ENCODE measurements at regions not wholly inside any gene's neighbourhood (a gene's known extent, or its start where the extent isn't known, plus 50 kb on each side); places are given as distances from the start of the nearest gene placed in this dataset.

DNA sequence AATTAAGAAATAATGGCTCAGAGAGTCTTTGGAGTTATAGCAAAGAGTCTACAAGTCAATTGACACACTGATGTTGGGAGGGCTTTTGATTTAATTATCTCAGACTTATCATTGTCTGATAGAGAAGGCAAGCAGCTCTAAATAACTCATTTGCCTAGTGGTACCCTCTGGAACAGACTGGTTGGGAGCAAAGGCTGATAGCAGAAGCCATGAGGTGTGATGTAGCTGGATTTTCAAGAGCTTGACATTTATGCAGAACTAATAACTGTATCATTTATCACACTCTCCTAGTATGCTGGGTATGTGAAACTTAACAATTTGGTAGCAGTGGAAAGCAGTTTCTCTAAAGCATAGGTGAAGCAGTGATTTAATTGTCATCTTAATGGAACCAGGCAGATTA is 380.6 kb downstream of the TENT5A start:
- H2BK5ac ChIP-seq (ENCODE audit: low read length) = no peak overlapping the region
- H4K91ac ChIP-seq (ENCODE audit: low read depth, low read length, poor library complexity) = no peak overlapping the region
- no peak overlapping the region for H3K4me2 ChIP-seq (ENCODE audit: insufficient read depth, low read length, poor library complexity, severe bottlenecking)
- H3K27me3 ChIP-seq (ENCODE audit: control insufficient read depth in 3 of 3, insufficient read depth in 3 of 3, low read depth in 1 of 3, low read length in 3 of 3) = no peaks in the 10 kb centered on the region
- no peak overlapping the region for H3K4ac ChIP-seq (ENCODE audit: low read length)
- H3K18ac ChIP-seq (ENCODE audit: low read length) = no peak overlapping the region
- H3K27ac ChIP-seq (replicated peaks; ENCODE audit: low read length) = no peak overlapping the region
- no peak overlapping the region for H2BK12ac ChIP-seq (ENCODE audit: low read length)
- H2BK15ac ChIP-seq (ENCODE audit: low read length) = no peak overlapping the region
- H3K9ac ChIP-seq (ENCODE audit: low read depth, low read length, poor library complexity) = no peak overlapping the region
- H3K79me1 ChIP-seq (ENCODE audit: low read depth, low read length) = no peaks in the 10 kb centered on the region
- no peaks in the 10 kb centered on the region for H3K36me3 ChIP-seq (replicated peaks in 1 of 2; ENCODE audit: control insufficient read depth in 2 of 2, insufficient read depth in 2 of 2, low read length in 2 of 2)
- H3K9me3 ChIP-seq (replicated peaks in 1 of 2; ENCODE audit: control insufficient read depth in 2 of 2, insufficient read depth in 1 of 2, low read depth in 1 of 2, low read length in 2 of 2) = no peaks in the 10 kb centered on the region
- no peak overlapping the region for H2AK5ac ChIP-seq (ENCODE audit: low read depth, low read length)
- no peak overlapping the region for H4K8ac ChIP-seq (ENCODE audit: low read depth, low read length)
- H2BK120ac ChIP-seq (ENCODE audit: low read depth, low read length) = no peak overlapping the region
- no peaks in the 10 kb centered on the region for H3K4me1 ChIP-seq (ENCODE audit: control insufficient read depth in 2 of 2, insufficient read depth in 1 of 2, low read depth in 1 of 2, low read length in 2 of 2)
- H3K4me3 ChIP-seq (ENCODE audit: low read length in 2 of 2) = no peak overlapping the region
- H2AFZ ChIP-seq (ENCODE audit: low read length) = no peak overlapping the region
- no peak overlapping the region for H3K14ac ChIP-seq (ENCODE audit: low read length)
- H3K23ac ChIP-seq (ENCODE audit: low read depth, low read length, poor library complexity) = no peak overlapping the region
- DNase-seq (ENCODE audit: low spot score) = no peak

DNA sequence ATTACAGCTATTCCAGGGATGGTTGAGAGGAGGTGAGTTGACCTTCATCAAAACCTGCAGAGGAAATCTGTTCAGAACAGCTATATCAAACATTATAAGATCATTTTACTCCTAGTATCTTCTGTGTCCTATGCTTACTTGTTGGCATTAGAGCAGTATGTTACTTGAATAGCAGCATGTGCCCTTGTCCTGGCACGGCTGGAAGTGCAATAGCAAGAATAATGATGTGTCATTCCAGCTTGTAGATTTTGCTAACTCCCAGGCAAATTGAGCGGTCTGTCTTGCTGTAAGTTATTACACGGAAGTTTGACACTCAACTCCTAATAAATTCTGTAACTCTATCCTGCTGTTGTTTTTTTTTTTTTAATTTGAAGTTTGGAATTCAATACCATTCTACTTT is 385.5 kb downstream of the TENT5A start:
- Histone ChIP-seq H3K36me3 (replicated peaks in 1 of 2; ENCODE audit: control insufficient read depth in 2 of 2, insufficient read depth in 2 of 2, low read length in 2 of 2) (no peaks in the 10 kb centered on the region), H3K14ac (ENCODE audit: low read length) (no peak overlapping the region), H3K4me3 (ENCODE audit: low read length in 2 of 2) (no peak overlapping the region), H3K4me2 (ENCODE audit: insufficient read depth, low read length, poor library complexity, severe bottlenecking) (no peak overlapping the region), H4K91ac (ENCODE audit: low read depth, low read length, poor library complexity) (no peak overlapping the region), H3K18ac (ENCODE audit: low read length) (no peak overlapping the region), H2BK12ac (ENCODE audit: low read length) (no peak overlapping the region), H2BK15ac (ENCODE audit: low read length) (no peak overlapping the region), H2AK5ac (ENCODE audit: low read depth, low read length) (no peak overlapping the region), H3K79me1 (ENCODE audit: low read depth, low read length) (no peaks in the 10 kb centered on the region), H2AFZ (ENCODE audit: low read length) (no peak overlapping the region), H3K9ac (ENCODE audit: low read depth, low read length, poor library complexity) (no peak overlapping the region), H3K4ac (ENCODE audit: low read length) (no peak overlapping the region), H3K23ac (ENCODE audit: low read depth, low read length, poor library complexity) (no peak overlapping the region), H3K9me3 (replicated peaks in 1 of 2; ENCODE audit: control insufficient read depth in 2 of 2, insufficient read depth in 1 of 2, low read depth in 1 of 2, low read length in 2 of 2) (no peaks in the 10 kb centered on the region), H2BK120ac (ENCODE audit: low read depth, low read length) (no peak overlapping the region), H4K8ac (ENCODE audit: low read depth, low read length) (no peak overlapping the region), H3K27me3 (ENCODE audit: control insufficient read depth in 3 of 3, insufficient read depth in 3 of 3, low read depth in 1 of 3, low read length in 3 of 3) (no peaks in the 10 kb centered on the region), H3K4me1 (ENCODE audit: control insufficient read depth in 2 of 2, insufficient read depth in 1 of 2, low read depth in 1 of 2, low read length in 2 of 2) (peaks cover 0 to 3% of the 10 kb centered on the region in 2 donors), H2BK5ac (ENCODE audit: low read length) (no peak overlapping the region), H3K27ac (replicated peaks; ENCODE audit: low read length) (no peak overlapping the region)
- no peak for DNase-seq (ENCODE audit: low spot score)
- WGBS, 2 donors (ENCODE audit: extremely low coverage in 2 of 2, insufficient read length in 2 of 2, insufficient replicate concordance in 1 of 2) = no CpG with 5 or more reads among the region's 3 CpGs

DNA sequence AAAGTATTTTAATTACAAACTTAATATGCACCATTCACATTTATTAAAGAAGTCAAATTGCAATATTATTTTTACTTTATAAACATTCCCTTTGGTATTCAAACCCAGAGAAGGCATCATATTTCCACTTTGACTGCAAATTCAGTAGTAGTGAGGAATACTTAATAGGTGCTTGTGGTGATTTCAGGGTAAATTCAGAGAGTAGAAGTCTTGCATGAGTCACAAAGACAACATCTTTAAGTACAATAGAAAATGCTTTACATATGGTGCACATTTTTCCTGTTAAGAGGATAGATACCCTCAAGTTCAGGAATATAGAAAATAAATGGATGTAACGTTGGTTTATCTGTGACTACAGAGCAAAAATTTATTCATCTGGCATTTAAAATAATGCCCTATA is 390.2 kb downstream of the TENT5A start:
- no peaks in the 10 kb centered on the region for H3K36me3 ChIP-seq (replicated peaks in 1 of 2; ENCODE audit: control insufficient read depth in 2 of 2, insufficient read depth in 2 of 2, low read length in 2 of 2)
- H3K27me3 ChIP-seq (ENCODE audit: control insufficient read depth in 3 of 3, insufficient read depth in 3 of 3, low read depth in 1 of 3, low read length in 3 of 3) = no peaks in the 10 kb centered on the region
- no peak overlapping the region for H2AFZ ChIP-seq (ENCODE audit: low read length)
- H2BK12ac ChIP-seq (ENCODE audit: low read length) = no peak overlapping the region
- H3K27ac ChIP-seq (replicated peaks; ENCODE audit: low read length) = no peak overlapping the region
- H2BK15ac ChIP-seq (ENCODE audit: low read length) = no peak overlapping the region
- H3K4me3 ChIP-seq (ENCODE audit: low read length in 2 of 2) = no peak overlapping the region
- no peaks in the 10 kb centered on the region for H3K9me3 ChIP-seq (replicated peaks in 1 of 2; ENCODE audit: control insufficient read depth in 2 of 2, insufficient read depth in 1 of 2, low read depth in 1 of 2, low read length in 2 of 2)
- no peak overlapping the region for H3K4me2 ChIP-seq (ENCODE audit: insufficient read depth, low read length, poor library complexity, severe bottlenecking)
- no peak overlapping the region for H3K4ac ChIP-seq (ENCODE audit: low read length)
- H3K18ac ChIP-seq (ENCODE audit: low read length) = no peak overlapping the region
- H2BK120ac ChIP-seq (ENCODE audit: low read depth, low read length) = no peak overlapping the region
- H2BK5ac ChIP-seq (ENCODE audit: low read length) = no peak overlapping the region
- H3K79me1 ChIP-seq (ENCODE audit: low read depth, low read length) = no peaks in the 10 kb centered on the region
- H2AK5ac ChIP-seq (ENCODE audit: low read depth, low read length) = no peak overlapping the region
- H4K91ac ChIP-seq (ENCODE audit: low read depth, low read length, poor library complexity) = no peak overlapping the region
- WGBS, 2 donors (ENCODE audit: extremely low coverage in 2 of 2, insufficient read length in 2 of 2, insufficient replicate concordance in 1 of 2) = no CpG with 5 or more reads among the region's 1 CpG
- H3K4me1 ChIP-seq (ENCODE audit: control insufficient read depth in 2 of 2, insufficient read depth in 1 of 2, low read depth in 1 of 2, low read length in 2 of 2) = peaks cover 0 to 3% of the 10 kb centered on the region in 2 donors
- H3K23ac ChIP-seq (ENCODE audit: low read depth, low read length, poor library complexity) = no peak overlapping the region
- no peak overlapping the region for H3K14ac ChIP-seq (ENCODE audit: low read length)
- DNase-seq (ENCODE audit: low spot score) = no peak
- no peak overlapping the region for H3K9ac ChIP-seq (ENCODE audit: low read depth, low read length, poor library complexity)
- H4K8ac ChIP-seq (ENCODE audit: low read depth, low read length) = no peak overlapping the region

DNA sequence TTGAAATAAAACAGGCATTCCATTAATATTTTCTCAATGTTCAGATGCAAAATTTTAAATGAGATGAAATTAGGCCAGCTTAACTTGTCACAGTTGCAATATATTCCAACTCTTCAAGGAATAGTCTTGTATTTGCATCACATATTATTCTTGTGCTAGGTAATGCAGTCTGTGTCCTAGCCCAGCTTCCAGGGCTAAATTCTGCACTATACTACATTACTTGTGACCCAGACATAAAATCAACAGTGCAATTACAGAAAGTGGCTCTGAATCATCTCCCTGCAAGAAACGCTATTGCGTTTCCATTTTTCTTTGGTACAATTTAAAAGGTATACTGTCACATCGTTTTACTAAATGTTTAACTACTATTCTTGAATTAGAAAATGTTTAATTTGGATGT is 399.2 kb downstream of the TENT5A start:
- Histone ChIP-seq H3K23ac (ENCODE audit: low read depth, low read length, poor library complexity) (no peak overlapping the region), H2AFZ (ENCODE audit: low read length) (no peak overlapping the region), H3K27me3 (ENCODE audit: control insufficient read depth in 3 of 3, insufficient read depth in 3 of 3, low read depth in 1 of 3, low read length in 3 of 3) (no peaks in the 10 kb centered on the region), H4K91ac (ENCODE audit: low read depth, low read length, poor library complexity) (no peak overlapping the region), H2BK12ac (ENCODE audit: low read length) (no peak overlapping the region), H3K14ac (ENCODE audit: low read length) (no peak overlapping the region), H2BK15ac (ENCODE audit: low read length) (no peak overlapping the region), H3K4ac (ENCODE audit: low read length) (no peak overlapping the region), H2AK5ac (ENCODE audit: low read depth, low read length) (no peak overlapping the region), H3K9ac (ENCODE audit: low read depth, low read length, poor library complexity) (no peak overlapping the region), H4K8ac (ENCODE audit: low read depth, low read length) (no peak overlapping the region), H3K9me3 (replicated peaks in 1 of 2; ENCODE audit: control insufficient read depth in 2 of 2, insufficient read depth in 1 of 2, low read depth in 1 of 2, low read length in 2 of 2) (no peaks in the 10 kb centered on the region), H3K79me1 (ENCODE audit: low read depth, low read length) (no peaks in the 10 kb centered on the region), H3K36me3 (replicated peaks in 1 of 2; ENCODE audit: control insufficient read depth in 2 of 2, insufficient read depth in 2 of 2, low read length in 2 of 2) (no peaks in the 10 kb centered on the region), H3K4me3 (ENCODE audit: low read length in 2 of 2) (no peak overlapping the region), H2BK120ac (ENCODE audit: low read depth, low read length) (no peak overlapping the region), H3K4me2 (ENCODE audit: insufficient read depth, low read length, poor library complexity, severe bottlenecking) (no peak overlapping the region), H2BK5ac (ENCODE audit: low read length) (no peak overlapping the region), H3K18ac (ENCODE audit: low read length) (no peak overlapping the region), H3K4me1 (ENCODE audit: control insufficient read depth in 2 of 2, insufficient read depth in 1 of 2, low read depth in 1 of 2, low read length in 2 of 2) (no peaks in the 10 kb centered on the region), H3K27ac (replicated peaks; ENCODE audit: low read length) (no peak overlapping the region)
- no CpG with 5 or more reads among the region's 3 CpGs for WGBS, 2 donors (ENCODE audit: extremely low coverage in 2 of 2, insufficient read length in 2 of 2, insufficient replicate concordance in 1 of 2)
- no peak for DNase-seq (ENCODE audit: low spot score)

Measured in neuronal stem cell (in vitro differentiated cells).